ENCODE measurements at regions not wholly inside any gene's neighbourhood (a gene's known extent, or its start where the extent isn't known, plus 50 kb on each side); places are given as distances from the start of the nearest gene placed in this dataset.

- TF ChIP-seq CTCF (IDR thresholded peaks at IDR 0.05): no peak
- no peak for TF ChIP-seq POLR2A (IDR thresholded peaks at IDR 0.05)
These were observed 258.7 kb upstream of the FBXL7 start for GRCh38 chr5:15241216-15241821.

Data from testis (tissue), 2 donors.